ENCODE measurements at regions not wholly inside any gene's neighbourhood (a gene's known extent, or its start where the extent isn't known, plus 50 kb on each side); places are given as distances from the start of the nearest gene placed in this dataset.

GRCh38 chr6:168129292-168130167 is 50.5 kb upstream of the FRMD1 start:
- intact Hi-C loops (cut with DNase I; ENCODE audit: low total_unique reads), result loop anchor here (5.0 kb wide), 1 partner anchor 222 kb away; no protein-coding TSS in a partner anchor
- H3K4me3 ChIP-seq, result no peak overlapping the region
- DNase-seq, result no peak
- no peaks in the 10 kb centered on the region for H3K27me3 ChIP-seq
- no peaks in the 10 kb centered on the region for H3K9me3 ChIP-seq
- H3K36me3 ChIP-seq, result no peaks in the 10 kb centered on the region
- ATAC-seq, result no peak
- H3K4me1 ChIP-seq, result peaks cover 5 to 6% of the 10 kb centered on the region in 2 donors
- no peak overlapping the region for H3K27ac ChIP-seq
- TF ChIP-seq POLR2A (IDR thresholded peaks at IDR 0.05) (no peak), CTCF (IDR thresholded peaks at IDR 0.05 in 4 of 5, conservative IDR thresholded peaks at IDR 0.05 in 1 of 5) (no peak)
- in situ Hi-C loops (cut with MboI; ENCODE audit: low sequenced_read_pairs in 4 of 4), result loop anchor here in 1 of 4 donors (25.0 kb wide), 1 partner anchor 217 kb away; no protein-coding TSS in a partner anchor

- ATAC-seq (no peak), DNase-seq (no peak)
- Histone ChIP-seq H3K27ac (no peak overlapping the region), H3K36me3 (no peaks in the 10 kb centered on the region), H3K4me3 (no peak overlapping the region), H3K27me3 (no peaks in the 10 kb centered on the region), H3K4me1 (peaks cover 5 to 6% of the 10 kb centered on the region in 2 donors), H3K9me3 (no peaks in the 10 kb centered on the region)
- TF ChIP-seq POLR2A (IDR thresholded peaks at IDR 0.05), result no peak
- TF ChIP-seq CTCF (IDR thresholded peaks at IDR 0.05 in 4 of 5, conservative IDR thresholded peaks at IDR 0.05 in 1 of 5), result no peak
- in situ Hi-C loops (cut with MboI; ENCODE audit: low sequenced_read_pairs in 4 of 4) (loop anchor here in 1 of 4 donors (25.0 kb wide), 1 partner anchor 216 kb away; no protein-coding TSS in a partner anchor), intact Hi-C loops (cut with DNase I; ENCODE audit: low total_unique reads) (no loop called here)
Observed at GRCh38 chr6:168128631-168129291, 49.7 kb upstream of the FRMD1 start.

All from gastrocnemius medialis (tissue), 4 donors.